PC-3 (cell line): ENCODE measurements at regions not wholly inside any gene's neighbourhood (a gene's known extent, or its start where the extent isn't known, plus 50 kb on each side); places are given as distances from the start of the nearest gene placed in this dataset.

ENCODE experiments used
- ATAC-seq: fragments of 200-7000 bp; cut with Tn5 transposase; 2 replicates; pipeline ENCODE4 v1.9.1; 2020; ENCODE audit warnings: mild to moderate bottlenecking, moderate library complexity
- BruUV-seq: library from RNA; stranded (reverse); fragments of 400-500 nt; replicated peaks from 2 replicates; lab custom pipeline; 2021; lab: Mats Ljungman, UMichigan
- CTCF ChIA-PET: fragments of 300-600 bp; sonication (Branson Sonifier 250); formaldehyde crosslinking; loops from one replicate; lab custom pipeline; 2022; ENCODE audit warnings: antibody characterized with exemption; lab: Charles Lee
- POLR2A ChIA-PET: fragments of 300-600 bp; sonication (Branson Sonifier 250); formaldehyde crosslinking; loops from one replicate; lab custom pipeline; 2022; ENCODE audit warnings: antibody characterized with exemption; ENCODE audit not compliant: unreplicated experiment; lab: Charles Lee
- DNase-seq: peaks from one replicate; pipeline ENCODE4 v3.0.0-alpha.2; 2015
- H2AFZ ChIP-seq: fragments of 300-600 bp; sonication (generic); 2 replicates; pipeline ENCODE4 v1.6.0; 2016; ENCODE audit warnings: antibody characterized with exemption, low read length
- H3F3A ChIP-seq: fragments of 300-600 bp; sonication (generic); one replicate; pipeline ENCODE4 v1.6.0; 2017; ENCODE audit warnings: antibody characterized with exemption, low read length, control low read depth, mild to moderate bottlenecking; ENCODE audit not compliant: unreplicated experiment
- H3K27ac ChIP-seq: fragments of 300-600 bp; sonication (generic); 2 replicates; pipeline ENCODE4 v1.5.1; 2016; ENCODE audit warnings: mild to moderate bottlenecking, low read length
- H3K27me3 ChIP-seq: fragments of 300-600 bp; sonication (generic); 2 replicates; pipeline ENCODE4 v1.6.1; 2016; ENCODE audit warnings: low read length, mixed read lengths
- H3K36me3 ChIP-seq: fragments of 300-600 bp; sonication (generic); 2 replicates; pipeline ENCODE4 v1.6.1; 2016; ENCODE audit warnings: low read depth, mixed run types, low read length, mixed read lengths
- H3K4me1 ChIP-seq: fragments of 300-600 bp; sonication (generic); 2 replicates; pipeline ENCODE4 v1.5.1; 2016; ENCODE audit warnings: low read length; ENCODE audit not compliant: insufficient read depth
- H3K4me2 ChIP-seq: fragments of 300-600 bp; sonication (generic); 2 replicates; pipeline ENCODE4 v1.6.0; 2016; ENCODE audit warnings: low read length
- H3K4me3 ChIP-seq: fragments of 300-600 bp; sonication (generic); 2 replicates; pipeline ENCODE4 v1.5.1; 2016; ENCODE audit warnings: mild to moderate bottlenecking, low read length, mixed read lengths
- H3K79me2 ChIP-seq: fragments of 300-600 bp; sonication (generic); 2 replicates; pipeline ENCODE4 v1.6.1; 2017; ENCODE audit warnings: low read length, mixed read lengths
- H3K9ac ChIP-seq: fragments of 300-600 bp; sonication (generic); 2 replicates; pipeline ENCODE4 v1.6.0; 2016; ENCODE audit warnings: mild to moderate bottlenecking, low read length
- H3K9me2 ChIP-seq: fragments of 300-600 bp; sonication (generic); replicated peaks from 2 replicates; pipeline ENCODE4 v1.6.1; 2016; ENCODE audit warnings: mixed run types, low read length, mixed read lengths
- H3K9me3 ChIP-seq: fragments of 300-600 bp; sonication (generic); 2 replicates; pipeline ENCODE4 v1.6.1; 2016; ENCODE audit warnings: low read length, mixed read lengths
- H4K20me1 ChIP-seq: fragments of 300-600 bp; sonication (generic); 2 replicates; pipeline ENCODE4 v1.6.1; 2016; ENCODE audit warnings: low read length, mixed read lengths
- EZH2 ChIP-seq: fragments of 300-600 bp; sonication (generic); IDR thresholded peaks from one replicate; pipeline ENCODE4 v1.6.1; 2017; ENCODE audit warnings: antibody characterized with exemption, mild to moderate bottlenecking, low read length; ENCODE audit not compliant: unreplicated experiment
- EZH2phosphoT487 ChIP-seq: fragments of 300-600 bp; sonication (generic); IDR thresholded peaks from 2 replicates; pipeline ENCODE4 v1.6.1; 2018; ENCODE audit warnings: mild to moderate bottlenecking, antibody characterized with exemption, low read length, borderline replicate concordance
- intact Hi-C: fragments of 100-400 bp; cut with micrococcal nuclease; formaldehyde crosslinking; loops from 2 replicates; pipeline ENCODE4 v1.9.0; 2023
- TF ChIP-seq, protein P1 (sequence below): fragments of 300-600 bp; sonication (generic); conservative IDR thresholded peaks from 2 replicates; pipeline ENCODE4 v1.5.1; 2017; ENCODE audit warnings: antibody characterized with exemption, low read depth, mild to moderate bottlenecking, low read length

DNA sequence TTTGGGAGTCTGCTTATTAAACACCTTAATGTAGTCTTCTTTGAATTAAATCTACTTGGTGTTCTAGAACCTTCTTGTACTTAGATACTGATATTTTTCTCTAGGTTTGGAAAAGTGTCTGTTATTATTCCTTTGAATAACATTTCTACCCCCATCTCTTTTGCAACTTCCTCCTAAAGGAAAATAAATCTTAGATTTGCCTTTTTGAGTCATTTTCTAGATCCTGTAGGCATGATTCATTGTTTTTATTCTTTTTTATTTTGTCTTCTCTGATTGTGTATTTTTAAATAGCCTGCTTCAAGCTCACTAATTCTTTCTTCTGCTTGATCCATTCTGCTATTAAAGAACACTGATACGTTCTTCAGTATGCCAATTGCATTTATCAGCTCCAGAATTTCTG is 155.9 kb upstream of the NEGR1 start:
- DNase-seq = no peak
- peak; percentile 33; the same call in 1 of the 2 replicates for ATAC-seq
- Histone ChIP-seq H3K4me2 (no peak overlapping the region), H3K27me3 (no peaks in the 10 kb centered on the region), H2AFZ (no peak overlapping the region), H3K9me3 (no peaks in the 10 kb centered on the region), H3K36me3 (no peaks in the 10 kb centered on the region), H3K9ac (no peak overlapping the region), H3F3A (no peaks in the 10 kb centered on the region), H3K4me3 (no peak overlapping the region), H3K9me2 (no peaks in the 10 kb centered on the region), H3K79me2 (no peaks in the 10 kb centered on the region), H4K20me1 (no peaks in the 10 kb centered on the region), H3K4me1 (peaks cover 28% of the 10 kb centered on the region), H3K27ac (no peak overlapping the region)
- CTCF ChIA-PET = no interaction called here
- POLR2A ChIA-PET = interaction anchor here (0.7 kb wide), 1 partner anchor 1087 kb away, joined by 3 read pairs; no protein-coding TSS in a partner anchor
- no TSS peak for BruUV-seq
- intact Hi-C loops = loop anchor here (5.0 kb wide), 1 partner anchor 151 kb away; no protein-coding TSS in a partner anchor
- TF ChIP-seq EZH2phosphoT487 (no peak), EZH2 (no peak)
- TF ChIP-seq, protein P1, sequence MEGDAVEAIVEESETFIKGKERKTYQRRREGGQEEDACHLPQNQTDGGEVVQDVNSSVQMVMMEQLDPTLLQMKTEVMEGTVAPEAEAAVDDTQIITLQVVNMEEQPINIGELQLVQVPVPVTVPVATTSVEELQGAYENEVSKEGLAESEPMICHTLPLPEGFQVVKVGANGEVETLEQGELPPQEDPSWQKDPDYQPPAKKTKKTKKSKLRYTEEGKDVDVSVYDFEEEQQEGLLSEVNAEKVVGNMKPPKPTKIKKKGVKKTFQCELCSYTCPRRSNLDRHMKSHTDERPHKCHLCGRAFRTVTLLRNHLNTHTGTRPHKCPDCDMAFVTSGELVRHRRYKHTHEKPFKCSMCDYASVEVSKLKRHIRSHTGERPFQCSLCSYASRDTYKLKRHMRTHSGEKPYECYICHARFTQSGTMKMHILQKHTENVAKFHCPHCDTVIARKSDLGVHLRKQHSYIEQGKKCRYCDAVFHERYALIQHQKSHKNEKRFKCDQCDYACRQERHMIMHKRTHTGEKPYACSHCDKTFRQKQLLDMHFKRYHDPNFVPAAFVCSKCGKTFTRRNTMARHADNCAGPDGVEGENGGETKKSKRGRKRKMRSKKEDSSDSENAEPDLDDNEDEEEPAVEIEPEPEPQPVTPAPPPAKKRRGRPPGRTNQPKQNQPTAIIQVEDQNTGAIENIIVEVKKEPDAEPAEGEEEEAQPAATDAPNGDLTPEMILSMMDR = no peak

DNA sequence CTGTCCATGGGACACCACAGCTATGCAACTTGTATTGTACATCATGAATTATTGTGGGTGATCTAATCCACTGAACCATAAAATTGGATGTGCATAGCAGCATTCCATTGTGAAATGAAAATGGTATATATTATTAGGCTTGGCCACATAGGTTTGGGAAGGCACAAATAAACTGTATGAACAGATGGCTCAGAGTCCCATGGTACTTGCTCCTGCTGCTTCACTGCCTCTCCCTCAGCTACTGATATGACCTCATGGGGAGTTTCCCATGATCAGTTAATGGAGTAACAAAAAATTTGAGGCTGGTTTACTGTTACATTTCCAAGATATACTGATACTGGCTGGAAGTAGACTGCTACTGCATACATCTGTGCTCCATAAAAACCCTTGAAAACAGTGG is 152.7 kb upstream of the NEGR1 start:
- DNase-seq = peak; percentile 20
- ChIA-PET POLR2A (interaction anchor here (0.6 kb wide), 1 partner anchor 150 kb away, joined by 9 read pairs; no protein-coding TSS in a partner anchor), CTCF (no interaction called here)
- Histone ChIP-seq H4K20me1 (no peaks in the 10 kb centered on the region), H3K4me1 (peaks cover 31% of the 10 kb centered on the region), H3K4me2 (no peak overlapping the region), H3K27ac (no peak overlapping the region), H3K9ac (no peak overlapping the region), H3F3A (no peaks in the 10 kb centered on the region), H2AFZ (no peak overlapping the region), H3K9me3 (no peaks in the 10 kb centered on the region), H3K79me2 (no peaks in the 10 kb centered on the region), H3K9me2 (no peaks in the 10 kb centered on the region), H3K27me3 (no peaks in the 10 kb centered on the region), H3K36me3 (no peaks in the 10 kb centered on the region), H3K4me3 (no peak overlapping the region)
- no peak for ATAC-seq
- intact Hi-C loops = loop anchor here (5.0 kb wide), 1 partner anchor 148 kb away; no protein-coding TSS in a partner anchor
- BruUV-seq = no TSS peak
- TF ChIP-seq EZH2 (no peak), EZH2phosphoT487 (no peak)
- TF ChIP-seq, protein P1 = no peak

DNA sequence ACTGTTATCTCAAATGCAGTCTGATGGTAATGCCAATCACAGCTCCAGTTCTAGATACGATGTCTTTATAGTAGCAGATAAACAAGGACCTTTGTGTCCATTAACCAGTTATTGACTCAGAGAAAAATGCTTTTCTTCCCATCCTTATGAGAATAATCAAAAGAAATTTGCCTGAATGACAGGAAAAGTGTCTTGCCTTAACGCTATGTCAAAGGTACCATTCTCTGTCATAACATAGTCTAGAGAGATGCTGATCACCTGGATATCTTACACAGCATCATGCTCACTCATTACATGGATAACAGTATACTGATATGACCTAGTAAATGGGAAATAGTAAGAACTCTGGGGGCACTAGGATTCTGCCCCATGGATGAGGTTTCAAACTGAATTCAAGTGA is 151.7 kb upstream of the NEGR1 start:
- intact Hi-C loops = no loop called here
- ATAC-seq (no peak), DNase-seq (no peak)
- Histone ChIP-seq H3K36me3 (no peaks in the 10 kb centered on the region), H2AFZ (no peak overlapping the region), H3K9me2 (no peaks in the 10 kb centered on the region), H3K9ac (no peak overlapping the region), H4K20me1 (no peaks in the 10 kb centered on the region), H3K4me2 (no peak overlapping the region), H3F3A (no peaks in the 10 kb centered on the region), H3K27me3 (no peaks in the 10 kb centered on the region), H3K27ac (no peak overlapping the region), H3K79me2 (no peaks in the 10 kb centered on the region), H3K4me1 (peaks cover 26% of the 10 kb centered on the region), H3K9me3 (no peaks in the 10 kb centered on the region), H3K4me3 (no peak overlapping the region)
- no TSS peak for BruUV-seq
- TF ChIP-seq EZH2 (no peak), EZH2phosphoT487 (no peak)
- TF ChIP-seq, protein P1 = no peak
- ChIA-PET POLR2A (no interaction called here), CTCF (no interaction called here)
